D721Med (cell line): ENCODE measurements at regions not wholly inside any gene's neighbourhood (a gene's known extent, or its start where the extent isn't known, plus 50 kb on each side); places are given as distances from the start of the nearest gene placed in this dataset.

Experiments used
- DNase-seq: peaks from one replicate; pipeline ENCODE4 v3.0.0; 2011; ENCODE audit warnings: low spot score; ENCODE audit not compliant: insufficient read length
- FAIRE-seq: peaks from 2 replicates; lab custom pipeline; 2011; peaks lifted over from hg19 to GRCh38; lab: Jason Lieb, UNC
- CTCF ChIP-seq: IDR thresholded peaks from 2 replicates; pipeline ENCODE4 v1.5.1; 2012; ENCODE audit warnings: mild to moderate bottlenecking, control low read depth; ENCODE audit not compliant: insufficient read depth; ENCODE audit errors: missing control alignments

GRCh38 chr9:95666096-95666784, 149.5 kb upstream of the PTCH1 start:
- no peak for DNase-seq
- no peak for TF ChIP-seq CTCF
- FAIRE-seq = no peak

- TF ChIP-seq CTCF = no peak
- no peak for DNase-seq
- FAIRE-seq = no peak
Measured at GRCh38 chr9:95653246-95653645, 136.5 kb upstream of the PTCH1 start.

GRCh38 chr9:95650720-95651119, 133.9 kb upstream of the PTCH1 start:
- no peak for DNase-seq
- no peak for FAIRE-seq
- TF ChIP-seq CTCF = no peak

- TF ChIP-seq CTCF = no peak
- no peak for DNase-seq
- FAIRE-seq = no peak
Measured at GRCh38 chr9:95649801-95650213, 133.0 kb upstream of the PTCH1 start.

GRCh38 chr9:95648225-95648624, 131.5 kb upstream of the PTCH1 start:
- no peak for TF ChIP-seq CTCF
- no peak for FAIRE-seq
- no peak for DNase-seq

- TF ChIP-seq CTCF = no peak
- FAIRE-seq = no peak
Measured at GRCh38 chr9:95645992-95646391, 129.2 kb upstream of the PTCH1 start.

GRCh38 chr9:95645579-95645978, 128.8 kb upstream of the PTCH1 start:
- FAIRE-seq (no peak), DNase-seq (no peak)
- no peak for TF ChIP-seq CTCF

More at GRCh38 chr9:95645992-95646391, 129.2 kb upstream of the PTCH1 start:
- no peak for DNase-seq
